ENCODE measurements at regions not wholly inside any gene's neighbourhood (a gene's known extent, or its start where the extent isn't known, plus 50 kb on each side); places are given as distances from the start of the nearest gene placed in this dataset.

- TF ChIP-seq CTCF (IDR thresholded peaks at IDR 0.05) (no peak), POLR2A (IDR thresholded peaks at IDR 0.05) (no peak)
Observed at GRCh38 chr2:241948901-241949735, 79.6 kb downstream of the RTP5 start.
